ENCODE measurements at regions not wholly inside any gene's neighbourhood (a gene's known extent, or its start where the extent isn't known, plus 50 kb on each side); places are given as distances from the start of the nearest gene placed in this dataset.
"Not testable (repeated sequence)": the region's sequence is repeated elsewhere in the genome, so short reads cannot be mapped to it uniquely, and the experiment has no call there.

DNA sequence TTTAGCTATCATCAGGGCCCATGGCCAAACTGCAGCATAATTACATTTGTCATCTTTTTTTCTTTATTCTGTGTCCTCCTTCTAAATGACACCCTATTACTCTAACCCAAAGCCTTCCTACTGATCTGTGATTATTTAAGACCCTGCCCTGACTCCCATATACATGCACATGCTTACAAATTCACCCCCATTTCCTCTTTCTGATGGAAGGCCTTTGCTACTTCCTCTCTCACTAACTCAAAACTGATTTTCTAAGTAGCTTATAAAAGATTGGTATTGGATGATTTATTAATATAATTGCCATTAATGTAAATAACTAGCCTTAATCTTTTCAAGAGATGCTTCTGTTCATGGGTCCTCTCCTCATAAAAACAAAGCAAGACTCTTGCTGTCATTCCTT, 179.2 kb downstream of the EDEM1 start:
- H3K9me3 Mint-ChIP-seq: peaks cover 4% of the 10 kb centered on the region
- no peak overlapping the region for H3K27ac Mint-ChIP-seq
- no peak overlapping the region for H3K4me3 Mint-ChIP-seq
- no peak for DNase-seq (ENCODE audit: low spot score in 2 of 2)
- no peak for ATAC-seq
- no peaks in the 10 kb centered on the region for H3K36me3 Mint-ChIP-seq
- no peaks in the 10 kb centered on the region for H3K4me1 Mint-ChIP-seq

DNA sequence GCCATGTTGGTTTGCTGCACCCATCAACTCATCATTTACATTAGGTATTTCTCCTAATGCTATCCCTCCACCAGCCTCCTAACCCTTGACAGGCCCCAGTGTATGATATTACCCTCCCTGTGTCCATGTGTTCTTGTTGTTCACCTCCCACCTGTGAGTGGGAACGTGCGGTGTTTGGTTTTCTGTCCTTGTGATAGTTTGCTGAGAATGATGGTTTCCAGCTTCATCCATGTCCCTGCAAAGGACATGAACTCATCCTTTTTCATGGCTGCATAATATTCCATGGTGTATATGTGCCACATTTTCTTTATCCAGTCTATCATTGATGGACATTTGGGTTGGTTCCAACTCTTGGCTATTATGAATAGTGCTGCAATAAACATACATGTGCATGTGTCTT, 184.0 kb downstream of the EDEM1 start:
- H3K36me3 Mint-ChIP-seq; DNase-seq (ENCODE audit: low spot score in 2 of 2); H3K9me3 Mint-ChIP-seq; H3K4me1 Mint-ChIP-seq; H3K4me3 Mint-ChIP-seq; H3K27ac Mint-ChIP-seq; ATAC-seq: not testable (repeated sequence)

DNA sequence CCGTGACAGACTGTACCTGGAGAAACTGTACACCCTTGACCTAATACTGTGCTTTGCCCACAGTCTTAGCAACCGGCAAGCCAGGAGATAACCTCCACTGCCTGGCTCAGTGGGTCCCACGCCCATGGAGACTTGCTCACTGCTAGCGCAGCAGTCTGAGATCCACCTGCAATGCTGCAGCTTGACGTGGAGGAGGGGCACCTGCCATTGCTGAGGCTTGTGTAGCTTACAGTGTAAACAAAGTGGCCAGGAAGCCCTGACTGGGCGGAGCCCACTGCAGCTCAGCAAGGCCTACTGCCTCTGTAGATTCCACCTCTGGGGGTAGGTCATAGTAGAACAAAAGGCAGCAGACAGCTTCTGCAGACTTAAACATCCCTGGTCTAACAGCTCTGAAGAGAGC, 189.3 kb downstream of the EDEM1 start:
- no peak overlapping the region for H3K27ac Mint-ChIP-seq
- H3K4me3 Mint-ChIP-seq: no peak overlapping the region
- ATAC-seq: no peak
- H3K36me3 Mint-ChIP-seq: no peaks in the 10 kb centered on the region
- no peak for DNase-seq (ENCODE audit: low spot score in 2 of 2)
- H3K4me1 Mint-ChIP-seq: no peaks in the 10 kb centered on the region
- no peaks in the 10 kb centered on the region for H3K9me3 Mint-ChIP-seq

- H3K27ac Mint-ChIP-seq; H3K9me3 Mint-ChIP-seq; H3K4me3 Mint-ChIP-seq; H3K36me3 Mint-ChIP-seq; DNase-seq (ENCODE audit: low spot score in 2 of 2); ATAC-seq; H3K4me1 Mint-ChIP-seq: not testable (repeated sequence)
Measured at GRCh38 chr3:5379266-5379665, 191.8 kb downstream of the EDEM1 start.

DNA sequence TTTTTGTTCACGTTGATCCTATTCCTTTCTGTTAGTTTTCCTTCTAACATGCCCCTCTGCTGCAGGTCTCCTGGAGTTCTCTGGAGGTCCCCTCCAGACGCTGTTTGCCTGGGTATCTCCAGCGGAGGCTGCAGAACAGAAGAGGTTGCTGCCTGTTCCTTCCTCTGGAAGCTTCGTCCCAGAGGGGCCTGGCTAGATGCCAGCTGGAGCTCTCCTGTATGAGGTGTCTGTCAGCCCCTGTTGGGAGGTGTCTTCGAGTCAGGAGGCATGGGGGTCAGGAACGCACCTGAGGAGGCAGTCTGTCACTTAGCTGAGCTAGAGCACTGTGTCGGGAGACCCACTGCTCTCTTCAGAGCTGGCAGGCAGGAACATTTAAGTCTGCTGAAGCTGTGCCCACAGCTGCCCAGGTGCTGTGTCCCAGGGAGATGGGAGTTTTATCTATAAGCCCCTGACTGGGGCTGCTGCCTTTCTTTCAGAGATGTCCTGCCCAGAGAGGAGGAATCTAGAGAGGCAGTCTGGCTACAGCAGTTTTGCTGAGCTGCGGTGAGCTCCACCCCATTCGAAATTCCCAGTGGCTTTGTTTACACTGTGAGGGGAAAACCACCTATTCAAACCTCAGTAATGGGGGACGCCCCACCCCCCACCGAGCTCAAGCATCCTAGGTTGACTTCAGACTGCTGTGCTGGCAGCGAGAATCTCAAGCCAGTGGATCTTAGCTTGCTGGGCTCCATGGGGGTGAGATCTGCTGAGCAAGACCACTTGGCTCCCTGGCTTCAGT, 196.2 kb downstream of the EDEM1 start:
- H3K36me3 Mint-ChIP-seq; H3K4me1 Mint-ChIP-seq; ATAC-seq; DNase-seq (ENCODE audit: low spot score in 2 of 2); H3K9me3 Mint-ChIP-seq; H3K27ac Mint-ChIP-seq; H3K4me3 Mint-ChIP-seq: not testable (repeated sequence)

DNA sequence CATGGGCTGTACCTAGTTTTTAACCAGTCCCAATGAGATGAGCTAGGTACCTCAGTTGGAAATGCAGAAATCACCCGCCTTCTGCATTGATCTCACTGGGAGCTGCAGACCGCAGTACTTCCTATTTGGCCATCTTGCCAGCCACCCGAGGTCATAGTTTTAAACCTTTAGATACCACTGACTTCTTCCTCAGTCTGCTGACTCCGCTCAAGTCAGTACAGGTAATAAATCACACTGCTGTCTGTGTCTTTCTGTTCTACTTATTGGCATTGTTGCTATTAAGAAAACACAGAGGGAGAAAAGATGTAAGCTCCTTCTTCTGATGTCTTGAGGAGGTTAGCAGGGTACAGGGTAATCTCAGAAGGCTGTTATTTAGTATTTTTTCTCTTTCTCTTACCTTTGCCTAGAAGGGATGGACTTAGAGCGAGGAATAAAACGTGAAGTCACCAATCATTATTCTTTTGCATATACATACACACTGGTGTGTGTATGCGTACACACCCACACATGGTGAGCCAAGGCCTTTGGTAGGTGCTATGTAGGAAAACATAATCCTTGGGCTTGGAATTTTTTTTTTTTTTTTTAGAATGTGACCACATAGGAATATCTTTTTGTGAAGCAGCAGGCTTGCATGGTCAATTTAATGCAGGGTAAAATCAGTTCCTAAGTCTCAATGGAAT, 197.2 kb downstream of the EDEM1 start:
- Mint-ChIP-seq H3K4me1 (no peaks in the 10 kb centered on the region), H3K9me3 (no peaks in the 10 kb centered on the region), H3K36me3 (no peaks in the 10 kb centered on the region), H3K27ac (no peak overlapping the region), H3K4me3 (no peak overlapping the region)
- DNase-seq (ENCODE audit: low spot score in 2 of 2) (no peak), ATAC-seq (no peak)

DNA sequence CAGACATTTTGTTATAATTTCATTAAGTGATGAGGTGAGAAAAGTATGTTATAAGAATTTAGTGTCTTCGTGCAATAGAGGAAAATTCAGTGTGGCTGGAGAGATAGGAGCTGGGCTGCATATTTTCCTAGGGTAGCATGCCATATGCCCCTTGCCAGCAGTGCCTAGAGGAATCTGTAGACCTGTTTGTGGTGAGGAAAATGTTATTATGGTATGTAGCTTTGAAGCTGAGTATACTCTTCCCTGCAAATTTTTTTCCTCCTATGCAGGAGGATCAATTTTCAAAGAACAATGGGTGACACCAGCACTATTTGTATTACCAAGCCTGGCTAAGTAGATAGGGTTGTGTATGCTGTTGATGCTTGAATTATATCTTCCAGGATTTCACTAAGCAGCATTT, 200.6 kb downstream of the EDEM1 start:
- no peak for DNase-seq (ENCODE audit: low spot score in 2 of 2)
- ATAC-seq: no peak
- Mint-ChIP-seq H3K9me3 (no peaks in the 10 kb centered on the region), H3K27ac (no peak overlapping the region), H3K4me1 (no peaks in the 10 kb centered on the region), H3K4me3 (no peak overlapping the region), H3K36me3 (no peaks in the 10 kb centered on the region)

GRCh38 chr3:5389057-5389456, 201.6 kb downstream of the EDEM1 start:
- H3K36me3 Mint-ChIP-seq: no peaks in the 10 kb centered on the region
- no peaks in the 10 kb centered on the region for H3K9me3 Mint-ChIP-seq
- no peak for ATAC-seq
- H3K4me3 Mint-ChIP-seq: no peak overlapping the region
- no peak overlapping the region for H3K27ac Mint-ChIP-seq
- H3K4me1 Mint-ChIP-seq: no peaks in the 10 kb centered on the region
- DNase-seq (ENCODE audit: low spot score in 2 of 2): no peak

- Mint-ChIP-seq H3K4me3 (no peak overlapping the region), H3K27ac (no peak overlapping the region), H3K4me1 (no peaks in the 10 kb centered on the region), H3K36me3 (no peaks in the 10 kb centered on the region), H3K9me3 (no peaks in the 10 kb centered on the region)
- DNase-seq (ENCODE audit: low spot score in 2 of 2): no peak
- ATAC-seq: no peak
Measured at GRCh38 chr3:5390221-5390620, 202.7 kb downstream of the EDEM1 start.

DNA sequence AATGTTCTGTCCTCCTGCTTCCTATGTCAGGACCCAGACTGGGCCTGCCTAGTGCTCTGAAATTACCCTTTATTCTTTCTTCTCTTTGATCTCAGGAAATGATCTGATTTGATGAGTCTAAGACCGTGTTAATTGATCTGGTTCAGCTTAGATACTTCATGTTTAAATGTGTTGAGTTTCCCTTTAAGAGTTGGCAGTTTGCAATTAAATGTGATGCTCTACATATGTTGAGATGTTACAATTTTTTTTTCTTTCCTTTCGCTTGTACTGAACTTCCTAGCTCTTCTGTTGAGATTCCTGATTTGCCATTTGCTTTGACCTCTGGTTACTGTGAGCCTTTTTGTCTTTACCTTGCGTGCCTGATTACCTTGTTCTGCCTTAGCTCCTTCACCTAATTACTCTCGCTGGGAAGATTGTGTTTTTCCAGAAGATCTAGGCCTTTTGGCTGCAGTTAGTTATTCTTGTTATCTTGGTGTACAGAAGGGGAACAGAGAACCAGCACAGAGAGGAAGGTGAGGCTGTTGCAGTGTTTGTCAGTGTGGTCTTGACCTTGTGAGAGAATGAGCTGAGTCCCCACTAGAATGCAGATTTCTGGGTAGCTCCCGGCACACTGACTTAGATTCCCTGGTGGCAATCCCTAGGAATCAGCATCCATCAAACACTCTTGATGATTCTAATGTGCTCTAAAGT, 203.6 kb downstream of the EDEM1 start:
- Mint-ChIP-seq H3K4me3 (no peak overlapping the region), H3K4me1 (no peaks in the 10 kb centered on the region), H3K27ac (no peak overlapping the region), H3K9me3 (no peaks in the 10 kb centered on the region), H3K36me3 (no peaks in the 10 kb centered on the region)
- ATAC-seq (no peak), DNase-seq (ENCODE audit: low spot score in 2 of 2) (no peak)

DNA sequence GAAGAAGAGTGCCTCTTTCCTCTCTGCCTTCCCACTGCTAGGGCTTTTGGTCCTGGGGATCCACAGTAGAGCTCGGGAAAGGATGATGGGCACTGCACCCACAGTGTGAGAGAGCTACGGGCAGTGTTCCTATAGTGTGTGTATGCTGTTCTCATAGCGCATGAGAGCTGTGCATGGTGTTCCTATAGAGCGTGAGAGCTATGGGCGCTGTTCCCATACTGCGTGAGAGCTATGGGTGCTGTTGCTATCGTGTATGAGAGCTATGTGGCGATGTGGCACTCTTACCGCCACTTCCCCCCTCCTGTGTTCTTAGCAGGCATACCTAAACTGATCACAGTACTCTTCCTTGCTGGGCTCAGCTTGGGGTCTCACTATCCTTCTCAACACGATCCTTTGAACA, 213.5 kb downstream of the EDEM1 start:
- no peak overlapping the region for H3K4me3 Mint-ChIP-seq
- H3K27ac Mint-ChIP-seq: no peak overlapping the region
- ATAC-seq (peak; percentile 8), DNase-seq (ENCODE audit: low spot score in 2 of 2) (no peak)
- H3K9me3 Mint-ChIP-seq: no peaks in the 10 kb centered on the region
- no peaks in the 10 kb centered on the region for H3K36me3 Mint-ChIP-seq
- no peaks in the 10 kb centered on the region for H3K4me1 Mint-ChIP-seq

DNA sequence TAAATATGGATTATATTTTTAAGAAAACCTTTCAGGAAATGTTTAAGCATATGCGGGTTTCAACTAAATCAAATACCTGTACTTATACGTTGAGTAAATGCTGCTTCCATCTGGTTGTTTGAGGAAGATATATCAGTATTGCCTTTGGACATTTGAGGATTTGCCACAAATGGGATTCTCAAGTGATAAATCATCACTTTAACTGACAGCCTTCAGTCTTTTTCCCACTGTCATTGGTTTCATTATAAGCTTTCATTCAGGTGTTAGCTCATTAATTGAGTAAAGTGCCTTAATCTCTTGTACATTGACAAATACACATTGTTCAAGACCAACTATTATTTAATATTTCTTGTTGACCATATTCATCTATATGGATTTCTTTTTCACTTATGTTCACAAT, 217.2 kb downstream of the EDEM1 start:
- no peak for ATAC-seq
- H3K36me3 Mint-ChIP-seq: no peaks in the 10 kb centered on the region
- H3K4me3 Mint-ChIP-seq: no peak overlapping the region
- H3K4me1 Mint-ChIP-seq: no peaks in the 10 kb centered on the region
- no peaks in the 10 kb centered on the region for H3K9me3 Mint-ChIP-seq
- no peak overlapping the region for H3K27ac Mint-ChIP-seq
- no peak for DNase-seq (ENCODE audit: low spot score in 2 of 2)

- no peak for ATAC-seq
- H3K36me3 Mint-ChIP-seq: no peaks in the 10 kb centered on the region
- peaks cover 6% of the 10 kb centered on the region for H3K9me3 Mint-ChIP-seq
- no peaks in the 10 kb centered on the region for H3K4me1 Mint-ChIP-seq
- no peak for DNase-seq (ENCODE audit: low spot score in 2 of 2)
- no peak overlapping the region for H3K27ac Mint-ChIP-seq
- no peak overlapping the region for H3K4me3 Mint-ChIP-seq
Measured at GRCh38 chr3:5411786-5412185, 224.3 kb downstream of the EDEM1 start.

- H3K36me3 Mint-ChIP-seq: no peaks in the 10 kb centered on the region
- H3K27ac Mint-ChIP-seq: no peak overlapping the region
- H3K4me3 Mint-ChIP-seq: no peak overlapping the region
- ATAC-seq (no peak), DNase-seq (ENCODE audit: low spot score in 2 of 2) (no peak)
- H3K9me3 Mint-ChIP-seq: no peaks in the 10 kb centered on the region
- no peaks in the 10 kb centered on the region for H3K4me1 Mint-ChIP-seq
Measured at GRCh38 chr3:5423076-5423475, 235.6 kb downstream of the EDEM1 start.

- no peaks in the 10 kb centered on the region for H3K36me3 Mint-ChIP-seq
- H3K4me3 Mint-ChIP-seq: no peak overlapping the region
- ATAC-seq (no peak), DNase-seq (ENCODE audit: low spot score in 2 of 2) (no peak)
- no peaks in the 10 kb centered on the region for H3K9me3 Mint-ChIP-seq
- no peaks in the 10 kb centered on the region for H3K4me1 Mint-ChIP-seq
- no peak overlapping the region for H3K27ac Mint-ChIP-seq
Measured at GRCh38 chr3:5423523-5423922, 236.0 kb downstream of the EDEM1 start.

DNA sequence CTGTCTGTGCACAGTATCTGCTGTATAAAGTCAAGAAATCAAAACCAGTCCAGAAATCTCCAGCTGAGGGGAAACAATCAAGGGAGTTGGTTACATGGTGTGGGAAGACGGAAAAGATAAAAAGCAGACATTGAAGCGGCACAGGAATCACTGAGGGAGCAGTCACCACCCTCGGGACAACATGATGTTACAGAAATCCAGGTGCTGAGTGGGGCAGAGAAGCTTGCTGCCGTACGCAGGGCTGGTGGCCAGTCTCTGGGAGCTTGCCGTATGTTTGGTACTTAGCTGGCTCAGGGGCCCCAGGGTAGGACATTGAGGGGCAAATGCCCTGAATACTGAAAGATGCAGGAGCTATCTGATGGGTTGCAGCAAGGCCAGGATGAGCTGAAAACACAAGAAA, 237.9 kb downstream of the EDEM1 start:
- Mint-ChIP-seq H3K4me3 (no peak overlapping the region), H3K36me3 (no peaks in the 10 kb centered on the region), H3K9me3 (no peaks in the 10 kb centered on the region), H3K4me1 (no peaks in the 10 kb centered on the region), H3K27ac (no peak overlapping the region)
- DNase-seq (ENCODE audit: low spot score in 2 of 2) (no peak), ATAC-seq (no peak)
